Upper lobe of left lung (tissue), 6 donors: ENCODE measurements at regions not wholly inside any gene's neighbourhood (a gene's known extent, or its start where the extent isn't known, plus 50 kb on each side); places are given as distances from the start of the nearest gene placed in this dataset.
"Not testable (repeated sequence)": the region's sequence is repeated elsewhere in the genome, so short reads cannot be mapped to it uniquely, and the experiment has no call there.

ENCODE experiments used
- ATAC-seq, 2 donors: fragments of 200-7000 bp; cut with Tn5 transposase; one replicate each; pipeline ENCODE4 v1.9.1; 2022; ENCODE audit warnings: mild to moderate bottlenecking in 2 of 2, moderate library complexity in 2 of 2; ENCODE audit not compliant: low FRiP score in 2 of 2
- DNase-seq, 2 donors: peaks; one replicate each; pipeline ENCODE4 v3.0.0-alpha.2; 2019 to 2020
- H3K27ac ChIP-seq, 4 donors: fragments of 200-600 bp; sonication (generic); one replicate each; pipeline ENCODE4 v1.5.1; 2016 to 2019
- H3K27me3 ChIP-seq, 4 donors: fragments of 200-600 bp; sonication (generic); one replicate each; pipeline ENCODE4 v1.5.1; 2017 to 2019
- H3K36me3 ChIP-seq, 4 donors: fragments of 200-600 bp; sonication (generic); one replicate each; pipeline ENCODE4 v1.5.1; 2016 to 2019
- H3K4me1 ChIP-seq, 4 donors: fragments of 200-600 bp; sonication (generic); one replicate each; pipeline ENCODE4 v1.5.1; 2018 to 2019
- H3K4me3 ChIP-seq, 4 donors: fragments of 200-600 bp; sonication (generic); one replicate each; pipeline ENCODE4 v1.5.1; 2017 to 2019; ENCODE audit warnings: mild to moderate bottlenecking in 2 of 4, moderate library complexity in 1 of 4
- H3K9me3 ChIP-seq, 4 donors: fragments of 200-600 bp; sonication (generic); one replicate each; pipeline ENCODE4 v1.5.1; 2018 to 2019
- CTCF ChIP-seq, 6 experiments: fragments of 450-650 bp in 4 of 6; fragments of 200-600 bp in 2 of 6; sonication (generic) in 2 of 6; IDR thresholded peaks; one replicate each; pipeline ENCODE4 v1.5.1; 2016 to 2019; ENCODE audit warnings: antibody characterized with exemption in 6 of 6
- EP300 ChIP-seq, 4 donors: sonication (generic); formaldehyde crosslinking; IDR thresholded peaks; one replicate each; pipeline ENCODE4 v1.5.1; 2017; ENCODE audit warnings: antibody characterized with exemption in 4 of 4, control low read depth in 2 of 4
- POLR2A ChIP-seq, 4 donors: fragments of 450-650 bp; IDR thresholded peaks; one replicate each; pipeline ENCODE4 v1.5.1; 2016 to 2017; ENCODE audit warnings: antibody characterized with exemption in 4 of 4, mild to moderate bottlenecking in 2 of 4
- POLR2AphosphoS5 ChIP-seq, 2 donors: sonication (generic); formaldehyde crosslinking; IDR thresholded peaks; one replicate each; pipeline ENCODE4 v1.5.1; 2017; ENCODE audit warnings: antibody characterized with exemption in 2 of 2
- WGBS, 2 donors: methylation state at CpG; one replicate each; pipeline ENCODE4 v1.1.5; 2017 to 2018; 5-methylcytosine and 5-hydroxymethylcytosine counted together
- donor health status: DM: no; HTN: no; CAD: no; lungs with moderate emphysema.
- donor health status: DM: no; HTN: yes; CAD: no; lungs with severe emphysema.

DNA sequence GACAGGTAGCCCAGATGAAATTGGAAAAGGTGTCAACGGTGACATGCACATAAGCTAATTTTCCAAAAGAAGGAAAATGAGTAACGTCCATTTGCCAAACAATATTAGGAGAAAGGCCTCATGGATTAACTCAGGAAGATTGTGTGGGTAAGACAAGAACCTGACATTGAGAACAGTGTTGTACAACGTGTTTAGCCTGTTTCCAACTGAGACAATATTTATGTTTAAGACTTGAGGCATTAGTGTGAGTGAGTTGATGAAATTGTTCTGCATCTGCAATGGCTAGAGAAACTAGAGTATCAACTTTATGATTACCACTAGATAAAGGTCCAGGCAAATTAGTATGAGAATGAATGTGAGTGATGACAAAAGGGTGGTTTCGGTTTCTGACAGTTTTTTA lies 191.3 kb upstream of the RAI14 start:
- H3K27me3 ChIP-seq: no peaks in the 10 kb centered on the region
- DNase-seq (no peak), ATAC-seq (no peak)
- no peaks in the 10 kb centered on the region for H3K36me3 ChIP-seq
- 18 to 31% methylated on average over 4 of the region's 4 CpGs for WGBS, 2 donors
- TF ChIP-seq CTCF (IDR thresholded peaks at IDR 0.05): no peak
- no peak for TF ChIP-seq POLR2AphosphoS5 (IDR thresholded peaks at IDR 0.05)
- no peak for TF ChIP-seq EP300 (IDR thresholded peaks at IDR 0.05)
- no peak for TF ChIP-seq POLR2A (IDR thresholded peaks at IDR 0.05)
- H3K4me3 ChIP-seq: no peak overlapping the region
- H3K4me1 ChIP-seq: no peaks in the 10 kb centered on the region
- no peaks in the 10 kb centered on the region for H3K9me3 ChIP-seq
- no peak overlapping the region for H3K27ac ChIP-seq

DNA sequence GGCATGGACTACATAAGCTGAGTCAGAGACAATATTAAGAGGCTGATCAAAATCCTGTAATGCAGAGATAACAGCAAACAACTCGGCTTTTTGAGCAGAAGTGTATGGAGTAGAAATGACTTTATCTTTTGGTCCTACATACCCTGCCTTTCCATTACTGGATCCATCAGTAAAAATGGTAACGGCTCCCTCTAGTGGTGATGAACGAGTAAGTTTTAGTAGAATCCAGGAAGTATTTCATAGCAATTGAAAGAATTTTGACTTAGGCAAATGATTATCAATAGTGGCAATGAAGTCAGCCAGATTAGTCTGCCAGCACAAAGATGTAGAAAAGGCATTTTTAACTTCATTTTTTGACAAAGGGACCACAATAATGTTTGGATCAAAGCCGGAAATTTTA lies 190.8 kb upstream of the RAI14 start:
- ATAC-seq, H3K36me3 ChIP-seq, H3K9me3 ChIP-seq, DNase-seq, H3K27me3 ChIP-seq, H3K4me1 ChIP-seq, H3K4me3 ChIP-seq: not testable (repeated sequence)
- peak overlapping the region in 2 of 4 donors; percentile 23 to 55 for H3K27ac ChIP-seq
- peak in 2 of 6 experiments; percentile 10 to 33 for TF ChIP-seq CTCF (IDR thresholded peaks at IDR 0.05)
- WGBS, 2 donors: 0 to 8% methylated on average over 4 of the region's 4 CpGs

- H3K4me3 ChIP-seq, H3K4me1 ChIP-seq, H3K9me3 ChIP-seq, H3K36me3 ChIP-seq, ATAC-seq, H3K27me3 ChIP-seq: not testable (repeated sequence)
- peak in 1 of 2 donors; percentile 40 for DNase-seq
- H3K27ac ChIP-seq: peak overlapping the region in 1 of 4 donors; percentile 55
- 51 to 58% methylated on average over 6 of the region's 6 CpGs for WGBS, 2 donors
These were observed 189.4 kb upstream of the RAI14 start for GRCh38 chr5:34466519-34467388.

DNA sequence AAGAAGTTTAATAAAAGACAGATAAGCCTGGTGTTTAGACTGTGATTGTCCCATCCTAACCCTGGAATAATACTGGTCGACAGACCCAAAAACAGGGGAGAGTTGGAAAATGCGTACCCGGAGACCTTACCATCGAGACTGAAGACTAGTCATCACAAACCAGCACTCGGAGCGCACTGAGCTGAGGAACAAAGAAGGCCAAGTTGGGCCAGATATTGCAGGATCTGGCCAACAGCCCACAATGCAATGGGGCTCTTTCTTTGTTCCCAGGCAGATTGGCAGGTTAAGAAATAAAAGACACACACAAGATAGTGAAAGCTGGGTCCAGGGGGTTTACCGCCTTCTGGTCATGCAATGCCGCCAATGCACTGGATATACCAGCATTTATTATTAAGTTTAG lies 188.7 kb upstream of the RAI14 start:
- H3K4me3 ChIP-seq: no peak overlapping the region
- ATAC-seq (no peak), DNase-seq (no peak)
- WGBS, 2 donors: 83 to 90% methylated on average over 8 of the region's 8 CpGs
- no peaks in the 10 kb centered on the region for H3K4me1 ChIP-seq
- no peak for TF ChIP-seq EP300 (IDR thresholded peaks at IDR 0.05)
- TF ChIP-seq POLR2A (IDR thresholded peaks at IDR 0.05): no peak
- no peak for TF ChIP-seq CTCF (IDR thresholded peaks at IDR 0.05)
- no peaks in the 10 kb centered on the region for H3K9me3 ChIP-seq
- no peaks in the 10 kb centered on the region for H3K27me3 ChIP-seq
- H3K36me3 ChIP-seq: no peaks in the 10 kb centered on the region
- no peak overlapping the region for H3K27ac ChIP-seq

- not testable (repeated sequence) for H3K27ac ChIP-seq, H3K27me3 ChIP-seq, H3K36me3 ChIP-seq, H3K4me3 ChIP-seq, H3K9me3 ChIP-seq, H3K4me1 ChIP-seq, ATAC-seq, DNase-seq
- WGBS, 2 donors: 47 to 52% methylated on average over 3 of the region's 3 CpGs
These were observed 188.1 kb upstream of the RAI14 start for GRCh38 chr5:34467984-34468383.

DNA sequence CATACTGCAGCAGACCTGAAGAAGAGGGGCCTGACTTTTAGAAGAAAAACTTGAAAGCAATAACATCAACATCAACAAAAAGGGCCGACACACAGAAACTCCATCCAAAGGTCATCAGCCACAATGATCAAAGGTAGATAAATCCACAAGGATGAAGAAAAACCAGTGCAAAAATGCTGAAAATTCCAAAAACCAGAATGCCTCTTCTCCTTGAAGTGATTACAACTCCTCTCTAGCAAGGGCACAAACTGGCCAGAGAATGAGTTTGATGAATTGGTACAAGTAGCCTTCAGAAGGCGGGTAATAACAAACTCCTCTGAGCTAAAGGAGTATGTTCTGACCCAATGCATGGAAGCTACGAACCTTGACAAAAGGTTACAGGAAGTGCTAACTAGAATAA lies 186.2 kb upstream of the RAI14 start:
- WGBS, 2 donors: 79 to 83% methylated on average over 3 of the region's 3 CpGs
- no peak for ATAC-seq
- Histone ChIP-seq H3K27ac (no peak overlapping the region), H3K4me3 (no peak overlapping the region), H3K36me3 (no peaks in the 10 kb centered on the region), H3K9me3 (no peaks in the 10 kb centered on the region), H3K27me3 (no peaks in the 10 kb centered on the region), H3K4me1 (peaks cover 0 to 7% (median 2%) of the 10 kb centered on the region in 4 donors)
- no peak for DNase-seq
- TF ChIP-seq EP300 (IDR thresholded peaks at IDR 0.05) (no peak), CTCF (IDR thresholded peaks at IDR 0.05) (no peak), POLR2A (IDR thresholded peaks at IDR 0.05) (no peak), POLR2AphosphoS5 (IDR thresholded peaks at IDR 0.05) (no peak)
